Natural killer cell (primary cell): ENCODE measurements at regions not wholly inside any gene's neighbourhood (a gene's known extent, or its start where the extent isn't known, plus 50 kb on each side); places are given as distances from the start of the nearest gene placed in this dataset.

ENCODE experiments used
- ATAC-seq, 3 donors: fragments of 150-1000 bp in 2 of 3; fragments of 200-7000 bp in 1 of 3; cut with Tn5 transposase; 1 replicate in 1 of 3; 2 replicates in 2 of 3; pipeline ENCODE4 v1.10.0; 2021; ENCODE audit warnings: mild to moderate bottlenecking in 2 of 3, moderate library complexity in 2 of 3
- DNase-seq, 2 donors: peaks; one replicate each; pipeline versions ENCODE4 v3.0.0 to v3.0.0-alpha.2; 2013 to 2021; ENCODE audit warnings: mixed read lengths in 1 of 2
- H3K27ac ChIP-seq: one replicate; pipeline ENCODE4 v1.5.1; 2013; ENCODE audit warnings: mild to moderate bottlenecking, low read length
- H3K27me3 ChIP-seq: one replicate; pipeline ENCODE4 v1.6.1; 2013; ENCODE audit warnings: low read length; ENCODE audit not compliant: control insufficient read depth, insufficient read depth
- H3K36me3 ChIP-seq: one replicate; pipeline ENCODE4 v1.6.1; 2013; ENCODE audit warnings: low read length; ENCODE audit not compliant: control insufficient read depth, insufficient read depth
- H3K4me1 ChIP-seq: one replicate; pipeline ENCODE4 v1.6.1; 2013; ENCODE audit warnings: low read length; ENCODE audit not compliant: control insufficient read depth, insufficient read depth
- H3K4me3 ChIP-seq: one replicate; pipeline ENCODE4 v1.5.1; 2013; ENCODE audit warnings: low read length
- H3K9me3 ChIP-seq: one replicate; pipeline ENCODE4 v1.6.1; 2013; ENCODE audit warnings: low read length; ENCODE audit not compliant: control insufficient read depth, insufficient read depth
- H3K27ac Mint-ChIP-seq, 2 donors: one replicate each; pipeline ENCODE4 v1.8.0; 2022; ENCODE audit warnings: mild to moderate bottlenecking in 2 of 2, mixed read lengths in 2 of 2, moderate library complexity in 1 of 2
- H3K27me3 Mint-ChIP-seq, 2 donors: one replicate each; pipeline ENCODE4 v1.8.0; 2022; ENCODE audit warnings: low read depth in 2 of 2, mixed read lengths in 2 of 2
- H3K36me3 Mint-ChIP-seq: one replicate; pipeline ENCODE4 v1.8.0; 2022; ENCODE audit warnings: mixed read lengths
- H3K4me1 Mint-ChIP-seq, 2 donors: one replicate each; pipeline ENCODE4 v1.8.0; 2022; ENCODE audit warnings: mixed read lengths in 2 of 2
- H3K4me3 Mint-ChIP-seq: one replicate; pipeline ENCODE4 v1.8.0; 2022; ENCODE audit warnings: mild to moderate bottlenecking, moderate library complexity, mixed read lengths
- H3K9me3 Mint-ChIP-seq, 2 donors: one replicate each; pipeline ENCODE4 v1.8.0; 2022; ENCODE audit warnings: mixed read lengths in 2 of 2
- CTCF ChIP-seq: fragments of 200-600 bp; IDR thresholded peaks from one replicate; pipeline ENCODE4 v1.8.0; 2022; ENCODE audit warnings: antibody characterized with exemption
- WGBS: methylation state at CpG from one replicate; pipeline ENCODE4 v1.1.7; 2013; ENCODE audit warnings: missing lambda C conversion rate; ENCODE audit not compliant: insufficient coverage; 5-methylcytosine and 5-hydroxymethylcytosine counted together
- intact Hi-C: fragments of 100-400 bp; cut with micrococcal nuclease; formaldehyde crosslinking; loops from one replicate; pipeline ENCODE4 v1.14.2; 2022

GRCh38 chr6:100167585-100167984 lies 173.6 kb upstream of the MCHR2 start:
- H3K27me3 Mint-ChIP-seq, result no peaks in the 10 kb centered on the region
- no peaks in the 10 kb centered on the region for H3K4me1 ChIP-seq
- no peak for TF ChIP-seq CTCF
- WGBS, result 48% methylated on average over 4 of the region's 4 CpGs
- no peaks in the 10 kb centered on the region for H3K9me3 ChIP-seq
- H3K9me3 Mint-ChIP-seq, result no peaks in the 10 kb centered on the region
- intact Hi-C loops, result no loop called here
- H3K4me3 ChIP-seq, result no peak overlapping the region
- H3K36me3 ChIP-seq, result no peaks in the 10 kb centered on the region
- DNase-seq, result no peak
- no peaks in the 10 kb centered on the region for H3K27me3 ChIP-seq
- H3K36me3 Mint-ChIP-seq, result no peaks in the 10 kb centered on the region
- H3K4me3 Mint-ChIP-seq, result no peak overlapping the region
- no peaks in the 10 kb centered on the region for H3K4me1 Mint-ChIP-seq
- ATAC-seq, result no peak
- H3K27ac Mint-ChIP-seq, result no peak overlapping the region
- no peak overlapping the region for H3K27ac ChIP-seq

GRCh38 chr6:100166956-100167355 lies 172.9 kb upstream of the MCHR2 start:
- Mint-ChIP-seq H3K4me1 (no peaks in the 10 kb centered on the region), H3K36me3 (no peaks in the 10 kb centered on the region), H3K27me3 (no peaks in the 10 kb centered on the region), H3K27ac (no peak overlapping the region), H3K4me3 (no peak overlapping the region), H3K9me3 (no peaks in the 10 kb centered on the region)
- H3K27me3 ChIP-seq, result no peaks in the 10 kb centered on the region
- H3K36me3 ChIP-seq, result no peaks in the 10 kb centered on the region
- WGBS, result 0% methylated on average over 1 of the region's 2 CpGs
- intact Hi-C loops, result no loop called here
- no peak for ATAC-seq
- no peak overlapping the region for H3K27ac ChIP-seq
- H3K4me3 ChIP-seq, result no peak overlapping the region
- TF ChIP-seq CTCF, result no peak
- H3K9me3 ChIP-seq, result no peaks in the 10 kb centered on the region
- H3K4me1 ChIP-seq, result no peaks in the 10 kb centered on the region
- no peak for DNase-seq

GRCh38 chr6:100165442-100165841 lies 171.4 kb upstream of the MCHR2 start:
- DNase-seq, result no peak
- no peaks in the 10 kb centered on the region for H3K4me1 Mint-ChIP-seq

More at GRCh38 chr6:100165442-100165841, 171.4 kb upstream of the MCHR2 start:
- Mint-ChIP-seq H3K27me3 (no peaks in the 10 kb centered on the region), H3K36me3 (no peaks in the 10 kb centered on the region), H3K4me3 (no peak overlapping the region), H3K27ac (no peak overlapping the region), H3K9me3 (no peaks in the 10 kb centered on the region)
- H3K4me1 ChIP-seq, result no peaks in the 10 kb centered on the region
- H3K27ac ChIP-seq, result no peak overlapping the region
- no peaks in the 10 kb centered on the region for H3K27me3 ChIP-seq
- H3K9me3 ChIP-seq, result no peaks in the 10 kb centered on the region
- intact Hi-C loops, result no loop called here
- TF ChIP-seq CTCF, result no peak
- ATAC-seq, result no peak
- H3K36me3 ChIP-seq, result no peaks in the 10 kb centered on the region
- no peak overlapping the region for H3K4me3 ChIP-seq
